ENCODE measurements at regions not wholly inside any gene's neighbourhood (a gene's known extent, or its start where the extent isn't known, plus 50 kb on each side); places are given as distances from the start of the nearest gene placed in this dataset.

GRCh38 chr5:18455521-18455920 lies 821.3 kb downstream of the TAF11L14 start:
- no peak overlapping the region for H2AK5ac ChIP-seq (ENCODE audit: insufficient read length, low read length)
- no peak for TF ChIP-seq CTCF (conservative IDR thresholded peaks at IDR 0.05)
- H3K4me1 Mint-ChIP-seq: peaks cover 0 to 4% of the 10 kb centered on the region in 2 experiments; a peak in 2 of 4 replicates
- no peak overlapping the region for H2BK12ac ChIP-seq (ENCODE audit: insufficient read length, low read depth, low read length)
- no peak overlapping the region for H3K9ac ChIP-seq (ENCODE audit: extremely low read depth, insufficient read length, low read length)
- no peaks in the 10 kb centered on the region for H3K9me3 ChIP-seq (ENCODE audit: control insufficient read depth, low read depth, low read length)
- H3K79me1 ChIP-seq (ENCODE audit: insufficient read depth, low read depth, low read length, poor library complexity, severe bottlenecking): no peaks in the 10 kb centered on the region
- H3K4ac ChIP-seq (ENCODE audit: low read depth, low read length): no peak overlapping the region
- no peak for DNase-seq
- H3K79me2 ChIP-seq (ENCODE audit: insufficient read depth, low read length): no peaks in the 10 kb centered on the region
- no peak overlapping the region for H4K5ac ChIP-seq (ENCODE audit: insufficient read length, low read depth, low read length)
- H3T11ph ChIP-seq (ENCODE audit: low read length): no peak overlapping the region
- H2BK15ac ChIP-seq (ENCODE audit: low read depth, low read length): no peak overlapping the region
- no peak overlapping the region for H3K18ac ChIP-seq (ENCODE audit: insufficient read length, low read depth, low read length)
- H4K91ac ChIP-seq (ENCODE audit: insufficient read length, low read depth, low read length): no peak overlapping the region
- H3K9me3 Mint-ChIP-seq: peaks cover 7 to 8% of the 10 kb centered on the region in 2 experiments; a peak in 4 of 5 replicates
- H4K20me1 ChIP-seq (ENCODE audit: control insufficient read depth, insufficient read depth, insufficient read length): no peaks in the 10 kb centered on the region
- no peaks in the 10 kb centered on the region for H3K23me2 ChIP-seq (ENCODE audit: insufficient read length, low read depth, low read length, poor library complexity, severe bottlenecking)
- no peak overlapping the region for H3K56ac ChIP-seq (ENCODE audit: insufficient read length, low read depth, low read length)
- no peak overlapping the region for H3K4me3 Mint-ChIP-seq
- no peaks in the 10 kb centered on the region for H3K27me3 ChIP-seq (ENCODE audit: insufficient read depth, low read length)
- H2AFZ ChIP-seq (ENCODE audit: low read length): no peak overlapping the region
- no peaks in the 10 kb centered on the region for H3K27me3 Mint-ChIP-seq (ENCODE audit: low read depth)
- H3K23ac ChIP-seq (ENCODE audit: insufficient read length, low read depth, low read length): no peak overlapping the region
- H3K36me3 Mint-ChIP-seq (ENCODE audit: insufficient read depth in 1 of 3, low read depth in 3 of 3): peaks cover 2 to 11% (median 8%) of the 10 kb centered on the region in 3 experiments; a peak in 5 of 7 replicates
- no CpG with 5 or more reads among the region's 2 CpGs for WGBS (ENCODE audit: extremely low coverage, insufficient read length, low lambda C conversion rate)
- H3K27ac ChIP-seq (ENCODE audit: insufficient read length, low read depth, low read length): no peak overlapping the region
- H2BK5ac ChIP-seq (ENCODE audit: insufficient read length, low read length): no peak overlapping the region
- H2BK120ac ChIP-seq (ENCODE audit: low read depth, low read length, poor library complexity, severe bottlenecking): no peak overlapping the region
- H2BK20ac ChIP-seq (ENCODE audit: low read depth, low read length, poor library complexity, severe bottlenecking): no peak overlapping the region
- no peaks in the 10 kb centered on the region for H3K4me1 ChIP-seq (ENCODE audit: insufficient read depth, low read length)
- no peak overlapping the region for H3K14ac ChIP-seq (ENCODE audit: insufficient read depth, low read length)
- H3K27ac Mint-ChIP-seq: no peak overlapping the region
- H3K4me2 ChIP-seq (ENCODE audit: insufficient read depth, insufficient read length, low read length): no peak overlapping the region
- H4K8ac ChIP-seq (replicated peaks; ENCODE audit: insufficient read length, low read depth, low read length): no peak overlapping the region

Measured in H9 (cell line).